Gastroesophageal sphincter (tissue), 3 donors: ENCODE measurements at regions not wholly inside any gene's neighbourhood (a gene's known extent, or its start where the extent isn't known, plus 50 kb on each side); places are given as distances from the start of the nearest gene placed in this dataset.

Source experiments
- CTCF ChIP-seq, 4 experiments: fragments of 200-600 bp in 2 of 4; fragments of 450-650 bp in 2 of 4; sonication (generic) in 1 of 4; IDR thresholded peaks; one replicate each; pipeline ENCODE4 v1.5.1; 2017 to 2019; ENCODE audit warnings: antibody characterized with exemption in 4 of 4, mild to moderate bottlenecking in 2 of 4, moderate library complexity in 2 of 4
- EP300 ChIP-seq: sonication (generic); formaldehyde crosslinking; IDR thresholded peaks from one replicate; pipeline ENCODE4 v1.6.1; 2017; ENCODE audit warnings: antibody characterized with exemption, mild to moderate bottlenecking
- POLR2A ChIP-seq, 2 donors: fragments of 450-650 bp; IDR thresholded peaks; one replicate each; pipeline ENCODE4 v1.6.1; 2017; ENCODE audit warnings: antibody characterized with exemption in 2 of 2, mild to moderate bottlenecking in 2 of 2, moderate library complexity in 1 of 2

GRCh38 chr14:100386846-100387245 lies 63.7 kb downstream of the SLC25A47 start:
- TF ChIP-seq POLR2A (IDR thresholded peaks at IDR 0.05) (no peak), CTCF (IDR thresholded peaks at IDR 0.05) (no peak), EP300 (no peak)
